ENCODE measurements at regions not wholly inside any gene's neighbourhood (a gene's known extent, or its start where the extent isn't known, plus 50 kb on each side); places are given as distances from the start of the nearest gene placed in this dataset.
A peak's percentile ranks its signal among the peaks of the same experiment; 100 is the strongest.
"Not testable (repeated sequence)": the region's sequence is repeated elsewhere in the genome, so short reads cannot be mapped to it uniquely, and the experiment has no call there.

GRCh38 chr10:6711881-6712280, 131.8 kb upstream of the PRKCQ start:
- H3K4me3 ChIP-seq (ENCODE audit: low read depth, low read length), result no peak overlapping the region
- no peak for TF ChIP-seq CTCF (conservative IDR thresholded peaks at IDR 0.05; ENCODE audit: low read depth, low read length)
- no peak for DNase-seq (ENCODE audit: low read depth)

DNA sequence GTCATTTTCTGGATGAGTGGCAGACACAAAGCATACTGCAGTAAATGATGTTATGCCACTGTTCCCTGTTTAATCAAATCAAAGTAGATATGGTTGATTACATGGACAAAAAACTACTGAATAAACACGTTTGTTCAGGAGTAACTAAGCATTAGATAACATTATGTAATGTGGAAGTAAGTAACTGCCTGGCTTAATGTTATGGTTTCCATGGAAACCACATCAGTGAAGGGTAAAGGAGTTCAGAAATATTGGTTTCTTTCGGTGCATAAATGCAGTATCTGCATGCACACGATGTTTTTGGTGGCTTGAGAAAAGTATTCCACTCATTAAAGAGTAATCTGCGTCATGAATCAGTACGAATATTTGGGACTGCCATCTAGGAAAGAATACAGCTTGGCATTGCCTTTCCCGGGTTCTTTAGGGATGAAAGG, 131.3 kb upstream of the PRKCQ start:
- no peak for TF ChIP-seq CTCF (conservative IDR thresholded peaks at IDR 0.05; ENCODE audit: low read depth, low read length)
- DNase-seq (ENCODE audit: low read depth), result no peak
- H3K4me3 ChIP-seq (ENCODE audit: low read depth, low read length), result no peak overlapping the region

- no peak for TF ChIP-seq CTCF (conservative IDR thresholded peaks at IDR 0.05; ENCODE audit: low read depth, low read length)
- DNase-seq (ENCODE audit: low read depth), result no peak
- H3K4me3 ChIP-seq (ENCODE audit: low read depth, low read length), result no peak overlapping the region
Measured at GRCh38 chr10:6707352-6707751, 127.3 kb upstream of the PRKCQ start.

GRCh38 chr10:6706725-6707124, 126.6 kb upstream of the PRKCQ start:
- no peak for DNase-seq (ENCODE audit: low read depth)
- TF ChIP-seq CTCF (conservative IDR thresholded peaks at IDR 0.05; ENCODE audit: low read depth, low read length), result no peak

GRCh38 chr10:6704896-6705295, 124.8 kb upstream of the PRKCQ start:
- H3K4me3 ChIP-seq (ENCODE audit: low read depth, low read length), result no peak overlapping the region
- DNase-seq (ENCODE audit: low read depth), result no peak

More at GRCh38 chr10:6706725-6707124, 126.6 kb upstream of the PRKCQ start:
- no peak overlapping the region for H3K4me3 ChIP-seq (ENCODE audit: low read depth, low read length)

GRCh38 chr10:6702833-6703232, 122.8 kb upstream of the PRKCQ start:
- DNase-seq (ENCODE audit: low read depth); H3K4me3 ChIP-seq (ENCODE audit: low read depth, low read length): not testable (repeated sequence)

More at GRCh38 chr10:6704896-6705295, 124.8 kb upstream of the PRKCQ start:
- TF ChIP-seq CTCF (conservative IDR thresholded peaks at IDR 0.05; ENCODE audit: low read depth, low read length), result no peak

DNA sequence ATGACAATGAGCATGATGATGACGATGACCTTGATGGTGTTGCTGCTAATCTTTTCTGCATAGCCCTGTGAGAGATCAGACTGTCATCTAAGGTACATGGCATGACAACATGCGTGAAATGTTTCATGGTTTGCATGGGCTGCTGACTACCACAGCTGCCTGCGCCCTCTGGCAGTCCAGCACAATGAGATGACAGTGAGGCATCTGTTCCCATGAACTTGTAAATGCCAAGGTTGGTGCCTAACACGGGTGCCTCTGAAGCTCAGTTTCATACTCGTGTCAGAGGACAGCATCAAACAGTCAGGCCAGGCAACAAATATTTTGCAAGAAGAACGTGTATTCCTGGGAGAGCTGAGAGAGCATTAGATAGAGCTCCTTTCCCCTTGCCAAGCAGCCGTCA, 122.0 kb upstream of the PRKCQ start:
- no peak overlapping the region for H3K4me3 ChIP-seq (ENCODE audit: low read depth, low read length)
- DNase-seq (ENCODE audit: low read depth), result no peak
- no peak for TF ChIP-seq CTCF (conservative IDR thresholded peaks at IDR 0.05; ENCODE audit: low read depth, low read length)

DNA sequence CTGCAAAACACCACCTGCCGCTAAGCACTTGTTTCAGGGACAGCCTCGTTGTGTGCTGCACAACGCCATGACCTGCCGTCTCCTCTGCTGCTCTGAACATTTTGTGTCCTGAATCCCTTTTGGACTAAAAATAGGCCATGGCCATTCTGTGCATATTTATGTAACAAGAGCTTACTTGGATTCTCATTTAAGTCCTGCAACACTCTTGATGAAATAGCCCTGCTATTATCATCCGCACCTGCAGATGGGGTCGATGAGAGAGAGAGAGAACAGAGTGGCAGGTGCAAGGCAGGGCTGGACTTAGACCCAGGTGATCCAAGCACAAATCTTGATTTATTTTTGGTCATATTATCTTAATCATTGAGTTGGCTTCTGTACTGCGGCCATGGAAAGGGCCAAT, 121.2 kb upstream of the PRKCQ start:
- peak; percentile 56 for TF ChIP-seq CTCF (conservative IDR thresholded peaks at IDR 0.05; ENCODE audit: low read depth, low read length)
- no peak overlapping the region for H3K4me3 ChIP-seq (ENCODE audit: low read depth, low read length)
- no peak for DNase-seq (ENCODE audit: low read depth)
